ENCODE measurements at regions not wholly inside any gene's neighbourhood (a gene's known extent, or its start where the extent isn't known, plus 50 kb on each side); places are given as distances from the start of the nearest gene placed in this dataset.

GRCh38 chr5:148012801-148013200 is 51.0 kb upstream of the SPINK5 start:
- no peaks in the 10 kb centered on the region for H3K36me3 ChIP-seq (ENCODE audit: control insufficient read depth in 1 of 2, insufficient read depth in 2 of 2, low read length in 2 of 2)
- H3K27ac ChIP-seq (ENCODE audit: low read length), result no peak overlapping the region
- no peaks in the 10 kb centered on the region for H3K4me1 ChIP-seq (ENCODE audit: control insufficient read depth in 1 of 2, insufficient read depth in 2 of 2, low read length in 2 of 2)
- H3K4me3 ChIP-seq (ENCODE audit: low read depth in 1 of 2, low read length in 2 of 2), result no peak overlapping the region
- H3K27me3 ChIP-seq (ENCODE audit: low read depth, low read length), result no peaks in the 10 kb centered on the region
- H3K9me3 ChIP-seq (ENCODE audit: control insufficient read depth in 1 of 2, low read length in 2 of 2), result no peaks in the 10 kb centered on the region

GRCh38 chr5:148011398-148012137 is 52.2 kb upstream of the SPINK5 start:
- Histone ChIP-seq H3K27ac (ENCODE audit: low read length) (no peak overlapping the region), H3K36me3 (ENCODE audit: control insufficient read depth in 1 of 2, insufficient read depth in 2 of 2, low read length in 2 of 2) (no peaks in the 10 kb centered on the region), H3K27me3 (ENCODE audit: low read depth, low read length) (no peaks in the 10 kb centered on the region), H3K9me3 (ENCODE audit: control insufficient read depth in 1 of 2, low read length in 2 of 2) (no peaks in the 10 kb centered on the region), H3K4me3 (ENCODE audit: low read depth in 1 of 2, low read length in 2 of 2) (no peak overlapping the region), H3K4me1 (ENCODE audit: control insufficient read depth in 1 of 2, insufficient read depth in 2 of 2, low read length in 2 of 2) (no peaks in the 10 kb centered on the region)

- H3K27me3 ChIP-seq (ENCODE audit: low read depth, low read length), result no peaks in the 10 kb centered on the region
- H3K9me3 ChIP-seq (ENCODE audit: control insufficient read depth in 1 of 2, low read length in 2 of 2), result peaks cover 7 to 23% of the 10 kb centered on the region in 2 donors
- no peaks in the 10 kb centered on the region for H3K4me1 ChIP-seq (ENCODE audit: control insufficient read depth in 1 of 2, insufficient read depth in 2 of 2, low read length in 2 of 2)
- H3K36me3 ChIP-seq (ENCODE audit: control insufficient read depth in 1 of 2, insufficient read depth in 2 of 2, low read length in 2 of 2), result no peaks in the 10 kb centered on the region
- no peak overlapping the region for H3K27ac ChIP-seq (ENCODE audit: low read length)
- no peak overlapping the region for H3K4me3 ChIP-seq (ENCODE audit: low read depth in 1 of 2, low read length in 2 of 2)
Observed at GRCh38 chr5:148005788-148006520, 57.8 kb upstream of the SPINK5 start.

- peaks cover 7 to 35% of the 10 kb centered on the region in 2 donors for H3K9me3 ChIP-seq (ENCODE audit: control insufficient read depth in 1 of 2, low read length in 2 of 2)
- no peak overlapping the region for H3K27ac ChIP-seq (ENCODE audit: low read length)
- no peak overlapping the region for H3K4me3 ChIP-seq (ENCODE audit: low read depth in 1 of 2, low read length in 2 of 2)
- no peaks in the 10 kb centered on the region for H3K4me1 ChIP-seq (ENCODE audit: control insufficient read depth in 1 of 2, insufficient read depth in 2 of 2, low read length in 2 of 2)
- no peaks in the 10 kb centered on the region for H3K27me3 ChIP-seq (ENCODE audit: low read depth, low read length)
- H3K36me3 ChIP-seq (ENCODE audit: control insufficient read depth in 1 of 2, insufficient read depth in 2 of 2, low read length in 2 of 2), result no peaks in the 10 kb centered on the region
Observed at GRCh38 chr5:148003226-148003625, 60.6 kb upstream of the SPINK5 start.

- Histone ChIP-seq H3K27me3 (ENCODE audit: low read depth, low read length) (no peaks in the 10 kb centered on the region), H3K4me1 (ENCODE audit: control insufficient read depth in 1 of 2, insufficient read depth in 2 of 2, low read length in 2 of 2) (no peaks in the 10 kb centered on the region), H3K9me3 (ENCODE audit: control insufficient read depth in 1 of 2, low read length in 2 of 2) (peaks cover 7 to 35% of the 10 kb centered on the region in 2 donors), H3K36me3 (ENCODE audit: control insufficient read depth in 1 of 2, insufficient read depth in 2 of 2, low read length in 2 of 2) (no peaks in the 10 kb centered on the region), H3K4me3 (ENCODE audit: low read depth in 1 of 2, low read length in 2 of 2) (peak overlapping the region in 1 of 2 donors; percentile 9), H3K27ac (ENCODE audit: low read length) (no peak overlapping the region)
Observed at GRCh38 chr5:148002451-148002850, 61.3 kb upstream of the SPINK5 start.

- H3K27me3 ChIP-seq (ENCODE audit: low read depth, low read length), result no peaks in the 10 kb centered on the region
- no peak overlapping the region for H3K27ac ChIP-seq (ENCODE audit: low read length)
- no peaks in the 10 kb centered on the region for H3K36me3 ChIP-seq (ENCODE audit: control insufficient read depth in 1 of 2, insufficient read depth in 2 of 2, low read length in 2 of 2)
- H3K9me3 ChIP-seq (ENCODE audit: control insufficient read depth in 1 of 2, low read length in 2 of 2), result peaks cover 7 to 32% of the 10 kb centered on the region in 2 donors
- no peaks in the 10 kb centered on the region for H3K4me1 ChIP-seq (ENCODE audit: control insufficient read depth in 1 of 2, insufficient read depth in 2 of 2, low read length in 2 of 2)
- no peak overlapping the region for H3K4me3 ChIP-seq (ENCODE audit: low read depth in 1 of 2, low read length in 2 of 2)
Observed at GRCh38 chr5:148000036-148000435, 63.7 kb upstream of the SPINK5 start.

- Histone ChIP-seq H3K27me3 (ENCODE audit: low read depth, low read length) (no peaks in the 10 kb centered on the region), H3K4me1 (ENCODE audit: control insufficient read depth in 1 of 2, insufficient read depth in 2 of 2, low read length in 2 of 2) (no peaks in the 10 kb centered on the region)
Observed at GRCh38 chr5:147998704-147999103, 65.1 kb upstream of the SPINK5 start.

GRCh38 chr5:147997486-147997885 is 66.3 kb upstream of the SPINK5 start:
- Histone ChIP-seq H3K4me1 (ENCODE audit: control insufficient read depth in 1 of 2, insufficient read depth in 2 of 2, low read length in 2 of 2) (no peaks in the 10 kb centered on the region), H3K36me3 (ENCODE audit: control insufficient read depth in 1 of 2, insufficient read depth in 2 of 2, low read length in 2 of 2) (no peaks in the 10 kb centered on the region), H3K9me3 (ENCODE audit: control insufficient read depth in 1 of 2, low read length in 2 of 2) (peaks cover 7 to 27% of the 10 kb centered on the region in 2 donors), H3K27me3 (ENCODE audit: low read depth, low read length) (no peaks in the 10 kb centered on the region), H3K4me3 (ENCODE audit: low read depth in 1 of 2, low read length in 2 of 2) (no peak overlapping the region), H3K27ac (ENCODE audit: low read length) (no peak overlapping the region)

More at GRCh38 chr5:147998704-147999103, 65.1 kb upstream of the SPINK5 start:
- Histone ChIP-seq H3K36me3 (ENCODE audit: control insufficient read depth in 1 of 2, insufficient read depth in 2 of 2, low read length in 2 of 2) (no peaks in the 10 kb centered on the region), H3K9me3 (ENCODE audit: control insufficient read depth in 1 of 2, low read length in 2 of 2) (peaks cover 7 to 32% of the 10 kb centered on the region in 2 donors), H3K27ac (ENCODE audit: low read length) (no peak overlapping the region), H3K4me3 (ENCODE audit: low read depth in 1 of 2, low read length in 2 of 2) (no peak overlapping the region)

GRCh38 chr5:147996379-147996778 is 67.4 kb upstream of the SPINK5 start:
- Histone ChIP-seq H3K4me3 (ENCODE audit: low read depth in 1 of 2, low read length in 2 of 2) (no peak overlapping the region), H3K9me3 (ENCODE audit: control insufficient read depth in 1 of 2, low read length in 2 of 2) (peaks cover 3 to 16% of the 10 kb centered on the region in 2 donors), H3K4me1 (ENCODE audit: control insufficient read depth in 1 of 2, insufficient read depth in 2 of 2, low read length in 2 of 2) (no peaks in the 10 kb centered on the region), H3K27me3 (ENCODE audit: low read depth, low read length) (no peaks in the 10 kb centered on the region), H3K36me3 (ENCODE audit: control insufficient read depth in 1 of 2, insufficient read depth in 2 of 2, low read length in 2 of 2) (no peaks in the 10 kb centered on the region), H3K27ac (ENCODE audit: low read length) (no peak overlapping the region)

GRCh38 chr5:147995846-147996245 is 67.9 kb upstream of the SPINK5 start:
- Histone ChIP-seq H3K9me3 (ENCODE audit: control insufficient read depth in 1 of 2, low read length in 2 of 2) (peaks cover 0 to 12% of the 10 kb centered on the region in 2 donors), H3K27ac (ENCODE audit: low read length) (no peak overlapping the region), H3K36me3 (ENCODE audit: control insufficient read depth in 1 of 2, insufficient read depth in 2 of 2, low read length in 2 of 2) (no peaks in the 10 kb centered on the region), H3K4me3 (ENCODE audit: low read depth in 1 of 2, low read length in 2 of 2) (no peak overlapping the region), H3K27me3 (ENCODE audit: low read depth, low read length) (no peaks in the 10 kb centered on the region), H3K4me1 (ENCODE audit: control insufficient read depth in 1 of 2, insufficient read depth in 2 of 2, low read length in 2 of 2) (no peaks in the 10 kb centered on the region)

- Histone ChIP-seq H3K36me3 (ENCODE audit: control insufficient read depth in 1 of 2, insufficient read depth in 2 of 2, low read length in 2 of 2) (no peaks in the 10 kb centered on the region), H3K27ac (ENCODE audit: low read length) (no peak overlapping the region), H3K27me3 (ENCODE audit: low read depth, low read length) (no peaks in the 10 kb centered on the region), H3K4me3 (ENCODE audit: low read depth in 1 of 2, low read length in 2 of 2) (no peak overlapping the region), H3K9me3 (ENCODE audit: control insufficient read depth in 1 of 2, low read length in 2 of 2) (no peaks in the 10 kb centered on the region), H3K4me1 (ENCODE audit: control insufficient read depth in 1 of 2, insufficient read depth in 2 of 2, low read length in 2 of 2) (no peaks in the 10 kb centered on the region)
Observed at GRCh38 chr5:147989994-147990393, 73.8 kb upstream of the SPINK5 start.
